ENCODE measurements at regions not wholly inside any gene's neighbourhood (a gene's known extent, or its start where the extent isn't known, plus 50 kb on each side); places are given as distances from the start of the nearest gene placed in this dataset.

GRCh38 chr3:34686541-34686940 is 888.1 kb downstream of the PDCD6IP start:
- DNase-seq, result no peak

GRCh38 chr3:34687671-34688070 is 889.2 kb downstream of the PDCD6IP start:
- no peak for DNase-seq

- no peak for DNase-seq
These were observed 898.4 kb downstream of the PDCD6IP start for GRCh38 chr3:34696831-34697230.

DNA sequence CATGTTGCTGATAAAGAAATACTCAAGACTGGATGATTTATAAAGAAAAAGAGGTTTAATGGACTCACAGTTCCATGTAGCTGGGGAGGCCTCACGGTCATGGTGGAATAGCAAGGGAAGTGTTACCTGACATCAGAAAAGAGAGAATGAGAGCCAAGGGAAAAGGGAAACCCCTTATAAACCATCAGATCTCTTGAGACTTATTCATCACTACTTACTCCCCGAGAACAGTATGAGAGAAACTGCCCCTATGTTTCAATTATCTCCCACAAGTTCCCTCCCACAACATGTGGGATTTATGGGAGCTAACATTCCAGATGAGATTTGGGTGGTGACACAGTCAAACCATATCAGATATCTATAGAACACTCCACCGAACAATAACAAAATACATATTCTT is 904.6 kb downstream of the PDCD6IP start:
- no peak for DNase-seq

DNA sequence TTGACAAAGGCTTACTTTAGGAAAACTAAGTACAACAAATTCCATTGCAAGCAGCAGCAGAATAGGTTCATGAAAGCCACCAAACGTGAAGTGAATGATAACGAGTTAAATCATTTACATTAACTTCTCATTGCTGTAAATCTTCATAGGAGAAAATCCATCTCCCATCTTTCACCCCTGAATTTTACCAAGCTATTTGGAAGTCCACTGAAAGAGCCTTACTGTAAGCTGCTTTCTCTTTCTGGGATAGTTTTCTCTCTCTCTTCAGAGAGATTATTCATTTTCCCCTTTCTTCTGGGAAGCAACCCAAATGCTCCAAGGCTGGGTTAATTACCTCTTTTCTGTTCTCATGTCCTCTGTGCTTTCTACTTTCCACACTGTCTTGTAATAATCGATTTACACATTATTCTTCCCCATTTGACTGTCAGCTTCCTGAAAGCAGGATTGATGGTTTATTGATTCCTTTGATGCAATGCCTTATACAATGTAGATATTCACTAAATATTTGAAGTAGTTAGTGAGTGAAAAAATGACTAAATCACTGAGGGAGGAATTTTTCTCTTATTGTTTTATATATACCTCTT is 914.3 kb upstream of the ARPP21 start:
- DNase-seq, result no peak

- DNase-seq, result no peak
These were observed 913.6 kb upstream of the ARPP21 start for GRCh38 chr3:34725774-34726173.

DNA sequence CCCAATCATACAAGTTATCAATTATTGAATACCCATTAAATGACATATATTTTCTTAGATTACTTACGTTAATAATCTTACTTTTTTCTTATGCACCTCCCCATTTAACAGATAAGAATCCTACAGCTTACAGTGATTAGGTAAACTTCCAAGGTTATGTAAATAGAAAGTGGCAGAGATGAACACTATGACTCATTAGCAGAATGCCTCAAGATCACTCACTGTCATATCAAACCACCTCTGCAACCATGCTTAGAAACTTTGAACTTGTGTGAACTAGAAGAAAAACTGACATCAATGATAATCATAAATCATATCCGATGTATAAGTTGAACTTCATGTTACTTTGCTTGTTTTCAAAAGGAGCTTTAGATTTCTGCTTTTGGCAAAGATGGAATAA is 911.6 kb upstream of the ARPP21 start:
- DNase-seq, result peak; percentile 32

- DNase-seq, result no peak
These were observed 897.2 kb upstream of the ARPP21 start for GRCh38 chr3:34742151-34742550.

- DNase-seq, result no peak
These were observed 880.6 kb upstream of the ARPP21 start for GRCh38 chr3:34758630-34759261.

DNA sequence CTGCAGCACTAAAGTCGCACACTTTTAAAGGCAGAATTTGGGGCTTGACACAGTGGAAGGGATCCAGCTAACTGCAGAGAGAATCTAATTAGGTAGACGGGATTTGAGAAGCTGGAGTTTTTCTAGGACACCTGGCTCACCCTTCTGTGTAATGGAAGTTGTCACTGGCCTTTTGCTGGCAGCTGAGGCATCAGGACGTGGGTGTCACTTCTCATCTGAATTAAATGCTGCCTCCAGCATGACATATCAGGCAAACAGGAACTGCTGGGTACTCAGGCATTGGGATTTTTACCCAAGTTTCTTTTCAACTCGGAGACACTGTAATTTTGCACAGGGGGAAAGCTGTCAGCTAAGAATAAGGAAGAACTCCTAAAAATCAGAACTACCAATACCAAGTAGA is 861.9 kb upstream of the ARPP21 start:
- no peak for DNase-seq

DNA sequence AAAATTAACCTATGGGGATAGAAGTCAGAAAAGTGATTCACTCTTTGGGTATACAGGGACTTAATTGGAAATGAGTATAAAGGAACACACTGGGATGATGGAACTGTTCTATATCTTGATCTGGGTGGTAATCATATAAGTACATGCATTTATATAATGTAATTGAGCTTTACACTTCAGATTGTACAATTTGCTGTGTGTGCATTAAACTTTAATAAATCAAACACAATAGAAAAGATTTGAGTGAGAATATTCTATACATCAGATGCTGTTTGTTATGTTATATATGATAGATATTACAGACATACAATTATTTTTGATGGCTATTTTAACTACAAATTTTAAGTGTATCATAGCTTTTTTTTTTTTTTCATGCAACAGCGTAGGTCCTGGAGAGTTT is 860.2 kb upstream of the ARPP21 start:
- no peak for DNase-seq

GRCh38 chr3:34780294-34780693 is 859.0 kb upstream of the ARPP21 start:
- DNase-seq, result no peak

DNA sequence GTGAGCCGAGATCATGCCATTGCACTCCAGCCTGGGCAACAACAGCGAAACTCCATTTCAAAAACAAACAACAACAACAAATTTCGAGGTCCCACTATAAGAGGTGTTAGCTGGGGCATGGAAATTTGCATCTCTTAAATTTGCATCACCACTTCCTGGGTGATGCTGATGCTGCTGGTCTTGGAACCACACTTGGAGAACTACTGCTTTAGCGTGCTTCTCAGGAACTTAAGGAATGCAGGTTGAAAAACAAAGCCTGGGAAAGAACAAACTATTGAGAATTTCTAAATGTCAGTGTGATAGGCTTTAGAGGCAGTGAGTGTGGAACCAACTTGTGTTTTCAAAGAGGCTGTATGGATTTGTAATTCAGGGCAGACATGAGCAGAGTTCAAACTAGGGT is 858.4 kb upstream of the ARPP21 start:
- no peak for DNase-seq

DNA sequence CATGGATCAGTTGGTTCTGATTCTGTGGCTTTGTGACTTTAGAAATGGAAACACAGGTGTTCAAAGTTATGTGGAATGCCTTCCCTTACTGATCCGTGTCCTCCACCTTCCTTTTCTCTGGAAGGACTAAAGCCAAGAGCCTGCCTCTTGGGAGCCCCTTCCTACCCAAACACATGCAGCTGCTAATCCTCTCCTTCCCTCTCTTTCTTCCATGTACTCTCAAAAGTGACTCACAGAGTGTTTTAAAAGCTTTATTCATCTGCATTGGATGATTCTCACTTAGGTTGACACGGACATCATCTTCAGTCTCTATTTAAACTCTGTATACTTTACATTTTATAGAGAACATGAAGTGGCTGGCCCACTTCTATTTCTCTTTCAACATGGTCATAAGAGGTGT is 856.5 kb upstream of the ARPP21 start:
- no peak for DNase-seq

DNA sequence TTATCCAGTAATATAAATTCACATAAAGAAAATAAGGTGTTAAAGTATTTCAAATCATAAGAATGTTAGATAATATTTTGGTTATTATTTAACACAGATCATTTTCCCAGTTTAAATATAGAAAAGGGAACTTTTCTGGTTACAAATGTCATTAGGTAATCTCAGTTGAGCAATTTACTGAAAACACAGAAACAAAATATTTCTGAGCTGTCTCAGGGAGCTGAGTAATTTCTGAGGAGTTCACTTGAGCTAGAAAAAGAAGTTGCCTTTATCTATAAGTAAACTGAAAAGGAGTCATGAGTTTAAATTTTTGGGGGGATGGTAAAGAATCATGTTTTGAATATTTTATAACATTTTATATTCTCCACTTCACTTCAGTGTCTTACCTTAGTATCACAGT is 855.4 kb upstream of the ARPP21 start:
- no peak for DNase-seq

DNA sequence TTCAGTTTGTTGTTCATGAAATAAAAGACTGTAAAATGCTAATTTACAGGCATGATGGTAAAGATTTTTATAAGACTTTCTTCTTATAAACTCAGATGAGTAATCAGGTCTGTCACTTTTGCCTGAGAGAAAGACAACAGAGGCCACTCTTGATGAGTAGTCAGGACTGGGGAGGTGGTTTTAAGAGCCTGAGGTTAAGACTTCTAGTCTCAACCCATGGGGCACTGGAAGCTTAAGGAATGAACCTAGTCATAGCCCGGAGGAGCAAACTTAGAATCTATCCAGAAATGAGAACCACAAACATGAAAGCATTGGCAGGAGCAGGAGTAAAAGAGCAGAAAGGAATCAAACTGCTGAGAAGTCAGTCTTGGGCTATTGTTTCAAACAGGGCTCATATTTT is 846.3 kb upstream of the ARPP21 start:
- DNase-seq, result no peak

DNA sequence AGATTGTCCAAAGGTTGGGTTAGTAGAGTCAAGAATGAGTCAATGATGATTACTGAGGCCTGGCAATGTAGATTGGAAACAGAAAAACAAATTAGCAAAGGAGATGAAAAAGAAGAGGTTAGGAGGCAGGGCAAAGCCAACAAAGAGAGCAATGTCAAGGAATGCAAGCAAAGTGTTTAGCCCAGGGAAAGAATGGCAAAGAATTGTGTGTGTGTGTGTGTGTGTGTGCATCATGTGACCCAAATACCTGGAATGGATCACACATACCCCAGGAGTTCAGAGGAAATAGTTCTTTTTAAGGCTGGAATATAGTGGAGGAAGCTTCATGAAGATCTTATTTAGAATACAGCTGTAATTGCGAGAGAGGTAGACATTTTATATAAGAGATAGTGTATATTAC is 831.7 kb upstream of the ARPP21 start:
- DNase-seq, result no peak

GRCh38 chr3:34808287-34808686 is 831.0 kb upstream of the ARPP21 start:
- DNase-seq, result no peak

- no peak for DNase-seq
These were observed 810.5 kb upstream of the ARPP21 start for GRCh38 chr3:34828847-34829246.

- no peak for DNase-seq
These were observed 806.3 kb upstream of the ARPP21 start for GRCh38 chr3:34832865-34833508.

DNA sequence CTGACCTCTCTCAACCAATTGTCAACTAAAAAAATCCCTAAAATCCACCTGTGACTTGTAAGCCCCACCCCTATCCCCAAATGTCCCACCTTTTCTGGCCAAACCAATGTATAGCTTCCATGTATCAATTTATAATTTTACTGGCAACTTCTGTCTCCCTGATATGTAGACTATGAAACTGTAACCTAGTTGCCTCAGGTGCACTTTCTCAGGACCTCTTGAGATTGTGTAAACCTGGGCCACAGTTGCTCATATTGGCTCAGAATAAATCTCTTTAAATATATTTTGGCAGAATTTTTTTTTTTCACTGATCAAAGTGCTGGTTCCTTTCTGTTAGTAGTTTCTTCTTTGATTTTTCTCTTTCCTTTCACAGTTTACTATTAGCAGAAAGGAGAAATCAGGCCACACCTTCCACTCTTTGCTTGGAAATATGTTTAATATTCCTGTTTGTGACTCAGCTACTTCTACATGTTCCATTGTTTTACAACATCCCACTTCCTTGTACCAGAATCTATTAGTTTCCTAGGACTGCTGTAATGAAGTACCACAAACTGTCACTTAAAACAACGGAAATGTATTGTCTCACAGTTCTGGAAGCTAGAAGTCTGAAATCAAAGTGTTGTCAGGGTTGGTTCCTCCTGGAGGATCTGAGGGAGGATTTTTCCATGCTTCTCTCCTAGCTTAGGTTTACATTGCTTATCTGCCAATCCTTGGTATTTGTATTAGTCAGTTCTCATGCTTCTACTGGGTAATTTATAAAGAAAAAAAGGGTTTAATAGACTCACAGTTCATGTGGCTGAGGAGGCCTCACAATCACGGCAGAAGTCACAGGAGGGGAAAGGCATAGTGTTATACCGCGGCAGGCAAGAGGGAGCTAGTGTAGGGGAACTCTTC is 801.2 kb upstream of the ARPP21 start:
- DNase-seq, result no peak

GRCh38 chr3:34842706-34843480 is 796.4 kb upstream of the ARPP21 start:
- DNase-seq, result no peak

- DNase-seq, result no peak
These were observed 795.1 kb upstream of the ARPP21 start for GRCh38 chr3:34844323-34844620.
